Mesodermal cell (in vitro differentiated cells): ENCODE measurements at regions not wholly inside any gene's neighbourhood (a gene's known extent, or its start where the extent isn't known, plus 50 kb on each side); places are given as distances from the start of the nearest gene placed in this dataset.

ENCODE experiments used
- H3K27ac ChIP-seq: 2 replicates; pipeline ENCODE4 v1.7.0; 2013; ENCODE audit warnings: mild to moderate bottlenecking, low read depth, low read length, moderate library complexity; ENCODE audit not compliant: severe bottlenecking
- H3K36me3 ChIP-seq: 2 replicates; pipeline ENCODE4 v1.7.1; 2013; ENCODE audit warnings: mild to moderate bottlenecking, low read length, moderate library complexity; ENCODE audit not compliant: control insufficient read depth, insufficient read depth
- H3K4me1 ChIP-seq: one replicate; pipeline ENCODE4 v1.7.1; 2013; ENCODE audit warnings: mild to moderate bottlenecking, low read length; ENCODE audit not compliant: insufficient read depth, control insufficient read depth, poor library complexity, severe bottlenecking
- H3K4me3 ChIP-seq: 2 replicates; pipeline ENCODE4 v1.7.0; 2013; ENCODE audit warnings: low read length, control low read depth, mild to moderate bottlenecking; ENCODE audit not compliant: insufficient read depth, poor library complexity, severe bottlenecking; ENCODE audit errors: extremely low read depth
- H3K9me3 ChIP-seq: 2 replicates; pipeline ENCODE4 v1.7.1; 2013; ENCODE audit warnings: mild to moderate bottlenecking, low read length, moderate library complexity; ENCODE audit not compliant: control insufficient read depth
- WGBS, 2 experiments: methylation state at CpG; one replicate each; pipeline ENCODE4 v1.1.5; 2013; ENCODE audit warnings: missing lambda C conversion rate in 2 of 2; ENCODE audit not compliant: insufficient coverage in 2 of 2; 5-methylcytosine and 5-hydroxymethylcytosine counted together

GRCh38 chr2:147088871-147089270 lies 756.0 kb upstream of the ACVR2A start:
- H3K36me3 ChIP-seq: no peaks in the 10 kb centered on the region
- no peak overlapping the region for H3K27ac ChIP-seq
- H3K4me3 ChIP-seq: no peak overlapping the region
- WGBS, 2 experiments: 85 to 100% methylated on average over 1 to 2 of the region's 2 CpGs
- H3K4me1 ChIP-seq: no peaks in the 10 kb centered on the region
- no peaks in the 10 kb centered on the region for H3K9me3 ChIP-seq

- H3K4me1 ChIP-seq: no peaks in the 10 kb centered on the region
- H3K9me3 ChIP-seq: no peaks in the 10 kb centered on the region
- no peaks in the 10 kb centered on the region for H3K36me3 ChIP-seq
- 100% methylated on average over 1 of the region's 2 CpGs; no CpG with 5 or more reads in 1 of the 2 experiments for WGBS, 2 experiments
- H3K27ac ChIP-seq: no peak overlapping the region
- no peak overlapping the region for H3K4me3 ChIP-seq
Measured at GRCh38 chr2:147086715-147087114, 758.1 kb upstream of the ACVR2A start.

DNA sequence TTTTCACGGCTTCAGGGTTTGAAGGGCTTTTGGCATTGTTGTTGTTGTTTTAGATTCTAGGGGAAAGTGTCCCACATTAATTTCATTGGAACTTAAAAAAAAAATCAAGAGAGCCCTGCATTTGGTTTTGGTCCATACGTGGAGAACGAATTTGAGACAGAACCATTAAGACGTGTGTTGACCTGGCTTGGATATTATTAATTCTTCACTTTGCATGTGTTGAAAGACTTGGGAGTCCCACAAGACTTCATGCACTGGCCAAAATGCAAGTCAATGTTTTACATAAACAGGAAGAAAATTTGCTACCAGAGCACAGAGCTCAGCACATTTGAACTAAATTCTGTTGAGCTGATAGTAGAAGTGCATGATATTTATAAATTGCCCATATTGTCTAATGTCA lies 761.2 kb upstream of the ACVR2A start:
- Histone ChIP-seq H3K27ac (no peak overlapping the region), H3K4me3 (no peak overlapping the region), H3K4me1 (no peaks in the 10 kb centered on the region), H3K36me3 (no peaks in the 10 kb centered on the region), H3K9me3 (no peaks in the 10 kb centered on the region)
- 76 to 79% methylated on average over 3 of the region's 4 CpGs for WGBS, 2 experiments

DNA sequence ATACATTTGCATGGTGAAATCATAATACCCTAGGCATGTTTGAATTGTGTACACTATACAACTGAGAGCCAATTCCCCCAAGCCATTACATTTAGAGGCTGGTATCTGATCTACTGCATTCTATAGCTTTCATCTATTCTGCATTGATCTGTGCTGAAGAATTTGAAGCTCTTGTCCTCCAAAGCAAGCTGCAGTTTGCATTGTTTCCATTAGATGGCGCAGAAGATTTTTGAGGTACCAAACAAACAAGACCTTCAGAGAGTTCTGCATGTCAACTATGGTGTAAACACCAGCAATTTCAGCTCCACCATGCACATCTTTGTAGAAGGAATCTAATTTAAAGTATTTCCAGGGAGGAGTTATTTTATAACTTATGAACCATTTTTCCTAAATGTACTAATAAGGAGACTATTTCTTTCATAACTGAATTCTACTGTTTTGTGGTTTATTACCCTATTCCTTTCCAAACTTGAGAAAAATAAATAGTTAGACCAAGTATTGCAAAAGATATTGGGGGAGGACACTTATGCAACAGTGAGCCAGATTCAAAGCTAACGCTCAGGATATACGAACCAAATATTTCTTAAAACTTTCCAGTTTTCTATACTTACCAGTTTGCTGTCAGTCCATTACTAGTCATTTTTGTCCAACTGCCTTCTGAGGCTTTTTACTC lies 761.8 kb upstream of the ACVR2A start:
- no peak overlapping the region for H3K27ac ChIP-seq
- 0 to 100% methylated on average over 1 of the region's 3 CpGs for WGBS, 2 experiments
- no peaks in the 10 kb centered on the region for H3K9me3 ChIP-seq
- H3K4me1 ChIP-seq: no peaks in the 10 kb centered on the region
- no peak overlapping the region for H3K4me3 ChIP-seq
- no peaks in the 10 kb centered on the region for H3K36me3 ChIP-seq

DNA sequence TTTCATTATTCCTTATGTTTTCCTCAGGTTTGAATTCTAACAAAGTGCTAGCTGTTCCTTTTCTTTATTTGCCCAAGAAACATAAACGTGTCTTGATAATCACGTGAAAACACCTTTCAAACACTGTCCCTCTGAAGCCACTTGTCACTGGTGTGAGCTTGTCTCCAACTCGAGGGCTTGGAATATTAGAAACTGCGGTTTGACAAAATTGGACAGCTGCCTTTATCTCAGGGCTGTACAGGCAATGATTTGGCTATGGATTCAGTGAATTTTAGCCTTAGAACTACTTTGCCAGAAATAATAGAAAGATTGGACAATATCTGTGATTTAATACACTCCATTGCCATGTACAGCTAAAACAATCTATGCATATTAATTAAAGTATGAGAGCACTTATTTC lies 763.0 kb upstream of the ACVR2A start:
- Histone ChIP-seq H3K4me3 (no peak overlapping the region), H3K9me3 (no peaks in the 10 kb centered on the region), H3K36me3 (no peaks in the 10 kb centered on the region), H3K4me1 (no peaks in the 10 kb centered on the region), H3K27ac (no peak overlapping the region)
- 76 to 92% methylated on average over 2 to 4 of the region's 4 CpGs for WGBS, 2 experiments

DNA sequence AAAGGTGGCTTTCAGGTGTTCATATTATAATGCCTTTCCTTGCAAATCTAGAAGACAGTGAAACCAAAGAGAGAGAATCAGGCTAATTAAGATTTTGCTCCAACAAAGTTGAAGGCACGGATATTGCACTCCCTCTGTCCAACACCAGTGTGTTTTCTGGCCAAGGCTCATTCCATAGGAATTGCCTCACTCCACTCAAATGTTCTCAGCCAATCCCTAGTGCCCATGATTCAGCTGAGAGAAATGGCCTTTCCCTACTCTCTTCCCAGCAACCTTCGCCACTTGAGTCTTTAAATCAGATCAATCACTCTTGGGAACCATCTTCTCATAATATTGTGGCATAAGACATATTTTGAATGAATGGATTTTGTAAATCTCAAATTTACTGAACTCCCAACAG lies 768.2 kb upstream of the ACVR2A start:
- no peak overlapping the region for H3K27ac ChIP-seq
- H3K36me3 ChIP-seq: no peaks in the 10 kb centered on the region
- H3K4me3 ChIP-seq: no peak overlapping the region
- 92% methylated on average over 1 of the region's 2 CpGs; no CpG with 5 or more reads in 1 of the 2 experiments for WGBS, 2 experiments
- no peaks in the 10 kb centered on the region for H3K4me1 ChIP-seq
- H3K9me3 ChIP-seq: no peaks in the 10 kb centered on the region

GRCh38 chr2:147068071-147068470 lies 776.8 kb upstream of the ACVR2A start:
- H3K27ac ChIP-seq: no peak overlapping the region
- no CpG with 5 or more reads among the region's 2 CpGs for WGBS, 2 experiments

GRCh38 chr2:147067136-147067535 lies 777.7 kb upstream of the ACVR2A start:
- Histone ChIP-seq H3K36me3 (no peaks in the 10 kb centered on the region), H3K9me3 (no peaks in the 10 kb centered on the region), H3K27ac (no peak overlapping the region), H3K4me3 (no peak overlapping the region), H3K4me1 (no peaks in the 10 kb centered on the region)
- WGBS, 2 experiments: 80% methylated on average over 1 of the region's 1 CpG; no CpG with 5 or more reads in 1 of the 2 experiments

More at GRCh38 chr2:147068071-147068470, 776.8 kb upstream of the ACVR2A start:
- Histone ChIP-seq H3K4me3 (no peak overlapping the region), H3K9me3 (no peaks in the 10 kb centered on the region), H3K4me1 (no peaks in the 10 kb centered on the region), H3K36me3 (no peaks in the 10 kb centered on the region)

DNA sequence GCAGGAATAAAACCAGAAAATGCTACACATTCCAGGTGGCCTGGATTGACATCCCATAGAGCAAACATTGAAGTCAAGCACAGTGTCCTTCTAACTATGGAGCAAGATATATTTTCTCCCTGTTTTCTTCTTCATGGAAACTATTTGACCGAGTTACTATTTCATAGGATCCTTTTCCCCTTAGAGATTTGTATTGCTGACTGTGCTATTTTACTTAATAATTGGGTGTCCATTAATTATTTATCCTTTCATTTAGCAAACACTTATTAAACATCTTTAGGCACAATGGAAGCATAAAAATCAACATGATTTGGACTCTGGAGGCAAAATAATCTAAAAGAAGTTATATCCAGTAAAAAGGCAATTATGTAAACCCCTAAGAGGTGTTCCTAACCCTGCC lies 782.8 kb upstream of the ACVR2A start:
- WGBS, 2 experiments: no CpG with 5 or more reads among the region's 1 CpG
- no peaks in the 10 kb centered on the region for H3K4me1 ChIP-seq
- no peaks in the 10 kb centered on the region for H3K36me3 ChIP-seq
- no peak overlapping the region for H3K4me3 ChIP-seq
- H3K9me3 ChIP-seq: no peaks in the 10 kb centered on the region
- no peak overlapping the region for H3K27ac ChIP-seq

DNA sequence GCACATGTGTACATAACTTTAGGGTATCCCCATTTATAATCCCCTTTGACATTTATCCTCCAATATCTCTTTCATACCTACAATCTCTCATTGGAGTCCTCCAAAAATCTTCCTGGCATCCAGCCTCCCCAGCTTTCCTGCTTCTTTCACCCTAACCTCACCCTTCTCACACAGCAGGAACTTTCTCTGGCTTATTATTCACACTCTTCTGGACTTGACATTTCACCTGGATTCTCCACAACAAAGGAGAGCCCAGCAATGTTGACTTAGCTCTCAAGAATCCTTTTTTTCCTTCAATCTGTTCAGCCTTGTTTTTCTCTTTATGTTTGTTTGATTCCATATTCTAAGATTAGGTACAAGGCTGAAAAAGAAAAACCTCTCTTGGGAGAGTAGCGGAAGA lies 783.6 kb upstream of the ACVR2A start:
- WGBS, 2 experiments: no CpG with 5 or more reads among the region's 1 CpG
- Histone ChIP-seq H3K27ac (no peak overlapping the region), H3K36me3 (no peaks in the 10 kb centered on the region), H3K4me1 (no peaks in the 10 kb centered on the region), H3K4me3 (no peak overlapping the region), H3K9me3 (no peaks in the 10 kb centered on the region)

DNA sequence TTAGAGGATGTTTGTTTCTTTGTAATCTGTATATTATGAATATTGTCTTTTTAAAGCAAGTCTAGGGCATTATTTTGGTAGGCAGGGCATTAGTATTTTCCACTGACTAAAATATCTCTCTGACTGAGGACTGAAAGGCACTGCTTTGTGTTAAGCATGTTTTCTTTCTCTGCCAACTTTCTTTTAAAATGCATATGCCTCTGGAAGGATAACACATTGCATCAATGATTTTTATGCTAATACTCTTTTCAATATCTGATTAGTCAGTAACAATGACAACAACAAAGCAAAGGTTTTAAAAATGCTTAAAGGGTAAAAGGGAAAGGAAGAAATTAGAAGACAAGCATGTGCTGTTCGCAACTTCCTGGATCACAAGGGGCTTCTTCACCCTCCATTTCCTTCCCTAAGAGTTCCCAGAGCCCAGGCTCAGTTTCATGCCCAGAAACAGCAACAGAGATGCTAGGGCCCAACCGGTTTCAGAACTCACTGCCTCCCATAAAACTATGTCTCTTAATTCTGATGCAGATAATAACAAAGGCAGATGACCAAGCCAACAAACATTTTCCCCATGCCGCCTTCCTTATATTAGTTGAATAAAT lies 786.8 kb upstream of the ACVR2A start:
- Histone ChIP-seq H3K4me1 (no peaks in the 10 kb centered on the region), H3K4me3 (no peak overlapping the region), H3K27ac (no peak overlapping the region), H3K9me3 (peaks cover 5% of the 10 kb centered on the region), H3K36me3 (no peaks in the 10 kb centered on the region)
- 100% methylated on average over 1 of the region's 3 CpGs; no CpG with 5 or more reads in 1 of the 2 experiments for WGBS, 2 experiments
